NCI-H128 (cell line): ENCODE measurements at regions not wholly inside any gene's neighbourhood (a gene's known extent, or its start where the extent isn't known, plus 50 kb on each side); places are given as distances from the start of the nearest gene placed in this dataset.
"Not testable (repeated sequence)": the region's sequence is repeated elsewhere in the genome, so short reads cannot be mapped to it uniquely, and the experiment has no call there.

ENCODE experiments used
- DNase-seq: peaks from one replicate; lab custom pipeline; 2025; ENCODE audit not compliant: unreplicated experiment; lab: John Stamatoyannopoulos, UW

GRCh38 chr10:21293518-21294356, 231.7 kb downstream of the SKIDA1 start:
- DNase-seq = no peak

- no peak for DNase-seq
Measured at GRCh38 chr10:21292763-21293517, 232.5 kb downstream of the SKIDA1 start.

- no peak for DNase-seq
Measured at GRCh38 chr10:21290499-21291160, 234.9 kb downstream of the SKIDA1 start.

- DNase-seq = no peak
Measured at GRCh38 chr10:21289961-21290360, 235.5 kb downstream of the SKIDA1 start.

GRCh38 chr10:21289271-21289670, 236.2 kb downstream of the SKIDA1 start:
- DNase-seq = no peak

GRCh38 chr10:21285742-21286331, 239.6 kb downstream of the SKIDA1 start:
- DNase-seq = no peak

- DNase-seq = no peak
Measured at GRCh38 chr10:21285207-21285606, 240.3 kb downstream of the SKIDA1 start.

GRCh38 chr10:21284301-21284700, 241.2 kb downstream of the SKIDA1 start:
- no peak for DNase-seq

- DNase-seq = not testable (repeated sequence)
Measured at GRCh38 chr10:21283053-21283452, 242.4 kb downstream of the SKIDA1 start.

- no peak for DNase-seq
Measured at GRCh38 chr10:21281765-21282484, 243.6 kb downstream of the SKIDA1 start.

- no peak for DNase-seq
Measured at GRCh38 chr10:21280971-21281572, 244.4 kb downstream of the SKIDA1 start.

- no peak for DNase-seq
Measured at GRCh38 chr10:21280037-21280436, 245.4 kb downstream of the SKIDA1 start.

- DNase-seq = no peak
Measured at GRCh38 chr10:21279217-21279575, 246.3 kb downstream of the SKIDA1 start.

- DNase-seq = peak; percentile 37
Measured at GRCh38 chr10:21278491-21279216, 246.8 kb downstream of the SKIDA1 start.

- no peak for DNase-seq
Measured at GRCh38 chr10:21273400-21273968, 252.0 kb downstream of the SKIDA1 start.

GRCh38 chr10:21272643-21273399, 252.7 kb downstream of the SKIDA1 start:
- DNase-seq = no peak

- DNase-seq = no peak
Measured at GRCh38 chr10:21270976-21271375, 254.5 kb downstream of the SKIDA1 start.

GRCh38 chr10:21269289-21269688, 256.2 kb downstream of the SKIDA1 start:
- no peak for DNase-seq

- no peak for DNase-seq
Measured at GRCh38 chr10:21265622-21266021, 259.9 kb downstream of the SKIDA1 start.
